NCI-H128 (cell line): ENCODE measurements at regions not wholly inside any gene's neighbourhood (a gene's known extent, or its start where the extent isn't known, plus 50 kb on each side); places are given as distances from the start of the nearest gene placed in this dataset.

ENCODE experiments used
- DNase-seq: peaks from one replicate; lab custom pipeline; 2025; ENCODE audit not compliant: unreplicated experiment; lab: John Stamatoyannopoulos, UW

DNA sequence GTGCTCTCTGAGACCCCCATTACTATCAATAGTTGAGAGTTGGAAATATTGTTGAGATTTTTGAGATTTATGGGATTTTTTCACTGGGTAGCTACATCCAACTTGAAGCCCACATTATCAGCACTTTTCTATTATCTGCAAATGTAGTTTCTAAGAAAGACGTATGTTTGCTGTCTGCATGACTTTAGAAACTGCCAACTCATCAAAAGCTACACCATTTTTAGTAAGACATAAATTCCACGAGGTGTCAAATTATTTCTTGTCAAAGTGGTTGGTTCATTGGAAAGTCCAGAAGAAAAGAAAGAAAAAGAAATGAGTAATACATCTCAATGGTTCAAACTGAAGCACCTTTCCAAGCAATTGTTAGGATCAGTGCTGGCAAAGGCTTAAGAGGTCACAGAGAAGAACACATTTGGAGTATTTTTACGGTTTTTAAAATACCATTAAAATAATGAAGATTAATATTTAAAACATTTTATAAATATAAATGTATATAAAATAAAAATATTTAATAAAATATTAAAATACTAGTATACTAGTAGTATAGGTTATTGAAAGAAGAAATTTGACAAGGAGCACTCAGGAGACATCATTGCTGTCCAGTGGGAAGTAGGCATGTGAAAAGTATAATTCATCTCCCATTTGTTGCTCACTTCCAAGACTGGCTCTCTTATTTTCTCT is 463.5 kb downstream of the TAFA4 start:
- DNase-seq = no peak

DNA sequence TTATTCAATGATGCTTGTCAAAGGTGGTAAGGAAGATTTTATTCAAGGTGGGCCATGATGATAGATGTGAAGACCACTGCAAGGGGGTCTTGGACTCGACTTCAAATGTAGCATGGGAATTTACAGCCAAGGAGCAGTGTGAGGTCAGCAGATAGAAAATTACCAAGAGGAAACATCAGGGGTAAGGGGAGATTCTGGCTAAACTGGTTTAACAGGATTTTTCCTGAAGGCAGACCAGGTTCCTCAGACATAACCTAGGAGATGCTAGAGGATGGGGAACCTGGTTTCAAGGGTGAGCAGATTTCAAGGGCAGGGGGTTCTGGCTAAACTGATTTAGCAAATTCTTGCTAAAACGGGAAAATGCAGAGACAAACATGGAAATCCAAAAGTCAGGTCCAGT is 464.9 kb downstream of the TAFA4 start:
- DNase-seq = no peak

DNA sequence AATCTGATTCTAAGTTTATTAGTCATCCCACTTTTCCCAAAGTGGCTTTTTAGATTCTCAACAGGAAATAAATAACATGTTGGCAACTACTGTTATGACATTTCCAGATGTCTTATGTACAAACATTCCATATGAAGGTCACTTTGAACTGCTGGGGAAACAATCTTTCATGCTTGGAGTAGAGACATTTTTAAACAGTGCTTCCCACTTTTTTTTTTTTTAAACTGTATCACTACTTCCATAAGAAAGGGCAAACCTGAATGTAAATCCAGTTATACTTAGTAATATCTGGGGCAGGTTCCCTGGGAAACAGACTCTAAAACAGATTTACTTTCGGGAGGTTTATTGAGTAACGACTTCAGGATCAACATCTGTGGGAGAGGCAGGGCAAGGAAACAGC is 473.8 kb downstream of the TAFA4 start:
- no peak for DNase-seq

DNA sequence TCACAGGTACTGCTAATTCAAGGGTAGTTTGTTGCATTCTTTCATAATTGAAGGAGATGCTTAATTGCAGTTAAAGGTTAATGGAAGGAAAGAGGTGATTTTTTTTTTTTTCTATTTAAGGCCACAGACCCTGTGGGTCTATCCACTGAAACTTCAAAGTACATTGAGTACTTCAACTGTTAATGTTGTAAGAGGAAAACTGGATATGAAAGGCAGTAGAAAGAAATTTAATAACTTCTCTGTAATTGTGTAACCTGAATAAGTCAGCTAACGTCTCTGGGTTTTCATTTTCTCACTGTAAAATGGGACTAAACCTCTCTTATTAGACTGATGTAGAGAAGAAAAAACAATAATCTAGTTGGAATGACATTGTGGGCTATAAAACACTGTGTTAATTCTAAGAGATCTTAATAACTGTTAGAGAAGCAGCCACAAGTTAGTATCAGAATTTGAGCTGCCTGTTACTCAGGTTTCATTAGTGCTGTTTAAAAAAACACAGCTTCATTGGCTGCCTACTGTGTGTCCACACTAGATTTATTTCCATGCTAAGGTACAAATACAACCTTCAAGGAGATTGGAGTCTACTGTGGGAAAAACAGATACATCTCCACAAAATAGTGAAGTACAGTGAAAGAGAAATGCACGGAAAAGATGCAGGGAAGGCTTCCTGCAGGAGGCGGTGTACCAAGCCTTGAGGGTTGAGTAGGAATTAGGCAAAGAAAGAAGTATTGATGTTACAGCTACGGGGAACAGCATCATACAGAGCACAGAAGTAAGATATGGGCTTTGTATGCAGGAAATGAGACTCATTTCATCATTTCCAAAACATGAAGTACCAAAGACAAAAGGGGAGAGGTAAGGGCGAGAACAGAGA is 483.6 kb downstream of the TAFA4 start:
- no peak for DNase-seq

DNA sequence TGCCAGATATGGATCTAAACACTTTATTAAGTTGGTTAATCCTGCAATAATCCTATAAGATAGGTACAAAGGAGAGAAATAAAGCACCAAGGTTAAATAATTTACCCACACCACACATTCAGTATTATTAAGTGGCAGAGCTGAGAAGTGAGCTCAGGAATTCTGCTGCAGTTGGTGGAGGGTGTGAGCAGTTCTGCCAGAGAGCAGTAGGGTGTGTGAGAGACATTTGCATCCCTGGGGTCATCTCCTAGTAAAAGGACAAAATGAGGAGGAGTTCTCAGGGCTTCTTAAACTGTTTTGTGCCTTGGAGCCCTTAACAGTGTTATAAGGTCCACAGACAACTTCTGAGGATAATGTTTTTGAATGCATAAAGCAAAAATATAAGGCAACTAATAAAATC is 484.5 kb downstream of the TAFA4 start:
- no peak for DNase-seq

DNA sequence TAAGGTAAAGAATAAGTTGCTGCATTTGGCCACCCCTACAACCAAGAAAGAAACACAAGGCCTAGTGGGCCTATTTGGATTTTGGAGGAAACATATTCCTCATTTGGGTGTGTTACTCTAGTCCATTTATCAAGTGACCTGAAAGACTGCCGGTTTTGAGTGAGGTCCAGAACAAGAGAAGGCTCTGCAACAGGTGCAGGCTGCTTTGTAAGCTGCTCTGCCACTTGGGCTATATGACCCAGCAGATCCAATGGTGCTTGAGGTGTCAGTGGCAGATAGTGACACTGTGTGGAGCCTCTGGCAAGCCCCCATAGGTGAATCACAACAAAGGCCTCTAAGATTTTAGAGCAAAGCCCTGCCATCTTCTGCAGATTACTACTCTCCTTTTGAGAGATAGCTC is 491.3 kb downstream of the TAFA4 start:
- no peak for DNase-seq

DNA sequence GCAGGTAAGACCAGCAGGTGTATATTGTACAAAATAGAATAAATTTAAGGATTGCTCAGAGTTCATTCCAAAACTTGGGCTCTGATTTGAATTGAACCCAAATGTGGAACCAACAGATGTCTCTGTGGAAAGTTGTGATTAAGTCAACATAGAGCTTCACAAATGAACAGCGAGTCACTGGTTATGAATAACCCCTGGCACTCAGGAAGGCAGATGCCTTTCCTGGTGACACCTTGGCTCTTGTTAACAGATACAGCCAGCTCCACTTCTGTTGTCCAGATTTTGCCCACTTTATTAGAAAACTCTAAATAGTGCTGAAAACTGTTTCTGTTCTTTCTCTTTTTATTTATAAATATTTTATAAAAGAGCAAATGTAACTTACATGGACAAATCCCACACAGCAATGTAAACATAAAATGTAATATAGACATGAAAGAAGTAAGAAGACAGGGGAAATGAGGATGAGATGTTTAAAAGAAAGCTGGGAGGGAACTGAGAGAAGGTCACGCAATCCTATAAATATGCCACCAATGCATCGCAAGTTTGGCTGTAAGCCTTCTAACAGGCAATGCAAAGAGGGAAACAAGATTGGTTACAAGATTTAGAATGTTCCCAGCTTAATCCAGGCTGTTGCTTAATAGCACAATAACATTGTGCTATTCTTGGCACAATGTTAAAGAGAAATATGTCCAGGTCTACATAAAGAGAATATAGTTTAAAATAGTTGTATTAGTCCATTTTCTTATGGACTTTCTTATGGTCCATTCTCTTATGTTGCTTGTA is 495.5 kb downstream of the TAFA4 start:
- DNase-seq = no peak

DNA sequence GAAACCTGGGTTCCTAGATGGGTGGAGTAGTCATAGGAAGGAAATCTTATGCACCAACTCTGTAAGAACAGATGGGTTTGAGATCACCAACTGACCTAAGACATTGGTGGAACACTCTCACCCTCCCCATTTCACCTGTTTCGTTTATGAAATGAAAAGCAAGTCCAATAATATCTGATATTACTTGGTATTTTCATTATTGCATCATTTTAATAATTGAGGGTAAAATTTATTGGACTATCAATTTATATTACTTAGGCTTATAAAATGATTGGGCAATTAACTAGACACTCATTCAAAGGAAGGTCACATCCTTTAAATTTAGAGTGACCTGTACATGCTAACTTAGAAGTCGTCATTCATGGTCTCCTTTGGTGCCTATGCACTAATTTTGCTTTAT is 503.9 kb downstream of the TAFA4 start:
- DNase-seq = no peak

DNA sequence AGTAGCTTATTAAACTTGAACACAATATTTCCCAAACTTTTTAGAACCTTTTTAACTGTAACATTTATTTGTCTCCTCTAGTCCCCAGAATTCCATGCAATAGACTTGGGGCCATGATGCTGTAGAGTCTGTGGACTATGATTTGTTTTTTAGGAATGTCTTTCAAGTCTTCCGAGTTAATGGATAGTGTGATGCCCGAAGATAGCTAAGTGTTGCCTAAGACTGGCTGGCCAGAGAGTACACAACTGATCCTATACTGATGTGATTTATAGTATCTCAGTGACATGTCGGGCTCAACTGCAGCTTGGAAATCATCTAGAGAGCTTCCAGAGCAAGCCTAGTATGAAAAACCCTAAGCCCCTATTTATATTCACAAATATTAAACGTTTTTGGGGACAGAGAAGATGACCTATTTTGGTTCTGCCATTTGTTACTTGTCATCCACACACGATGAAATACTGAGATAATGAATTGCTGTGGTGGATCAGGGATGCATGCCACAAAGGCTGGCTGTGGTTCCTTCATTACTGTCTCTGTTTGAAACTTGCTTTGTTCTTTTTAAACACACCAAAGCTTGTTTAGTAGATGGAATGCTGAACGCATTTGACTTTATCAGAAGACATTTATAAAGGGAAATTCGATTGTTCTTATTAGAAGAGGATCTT is 507.4 kb downstream of the TAFA4 start:
- DNase-seq = no peak

DNA sequence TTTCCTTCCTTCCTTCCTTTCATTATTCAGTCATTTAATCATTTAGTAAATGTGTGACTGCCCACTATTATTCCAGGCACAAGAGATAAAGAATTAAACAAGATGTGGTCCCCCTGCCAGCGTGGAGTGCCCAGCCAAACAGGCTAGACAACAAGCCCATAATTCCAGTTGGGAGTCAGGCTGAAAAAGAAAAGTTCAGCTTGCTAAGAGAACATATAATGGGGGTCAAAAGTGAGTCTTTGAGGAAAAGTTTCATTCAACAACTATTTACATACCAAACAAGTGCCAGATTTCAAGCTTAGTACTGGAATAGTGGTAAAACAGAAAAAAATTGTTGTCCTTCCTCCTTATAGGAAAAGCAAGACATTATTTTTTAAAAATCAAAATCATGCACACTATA is 523.7 kb downstream of the TAFA4 start:
- no peak for DNase-seq

DNA sequence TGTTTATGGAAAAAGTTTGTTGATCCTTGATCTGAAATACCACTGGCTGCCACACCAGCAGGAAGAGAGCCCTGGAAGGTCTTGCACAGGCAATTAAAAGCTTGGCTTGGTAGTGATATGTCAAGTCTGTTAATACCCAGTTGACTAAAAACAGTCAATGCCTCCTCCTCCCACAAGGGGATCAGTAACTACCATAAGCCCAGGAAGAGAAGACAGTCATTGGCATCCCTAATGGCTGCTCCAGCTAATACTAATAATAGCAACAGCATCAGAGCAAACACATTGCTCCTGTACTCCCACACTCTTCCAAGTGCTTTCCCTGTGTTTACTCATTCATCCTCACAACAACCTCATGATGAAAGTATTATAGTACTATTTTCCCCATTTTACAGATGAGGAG is 528.6 kb downstream of the TAFA4 start:
- no peak for DNase-seq

DNA sequence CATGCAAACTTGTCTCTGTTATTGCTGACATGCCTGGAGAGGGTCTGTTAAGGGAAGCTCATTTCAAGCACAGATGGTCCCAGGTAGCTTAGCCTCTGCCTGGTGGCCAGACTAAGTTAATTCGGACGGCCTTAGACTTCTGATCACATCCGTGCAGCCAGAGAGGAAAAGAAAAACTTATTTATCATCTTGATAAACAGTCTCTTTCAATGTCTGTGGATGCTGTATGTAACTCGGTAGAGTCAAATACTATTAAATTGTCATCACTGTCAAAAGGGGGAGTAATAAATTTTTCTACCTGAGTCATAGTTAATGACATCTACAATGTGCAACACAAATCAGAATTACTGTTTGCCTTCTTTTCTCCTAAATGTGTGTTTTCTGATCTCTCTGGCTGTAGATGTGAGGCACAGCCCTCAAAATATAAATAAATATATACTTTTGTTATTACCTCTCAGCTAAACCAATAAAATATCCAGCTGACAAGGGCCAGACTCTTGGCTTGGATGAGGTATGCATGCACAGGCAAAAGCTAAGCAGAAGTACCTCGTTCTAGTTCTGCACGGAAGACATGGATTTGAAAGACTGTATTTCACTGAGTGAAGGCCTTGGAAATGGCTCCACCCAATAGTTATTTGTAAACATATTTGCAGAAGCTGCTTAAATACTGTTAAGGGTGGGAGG is 530.0 kb downstream of the TAFA4 start:
- no peak for DNase-seq

DNA sequence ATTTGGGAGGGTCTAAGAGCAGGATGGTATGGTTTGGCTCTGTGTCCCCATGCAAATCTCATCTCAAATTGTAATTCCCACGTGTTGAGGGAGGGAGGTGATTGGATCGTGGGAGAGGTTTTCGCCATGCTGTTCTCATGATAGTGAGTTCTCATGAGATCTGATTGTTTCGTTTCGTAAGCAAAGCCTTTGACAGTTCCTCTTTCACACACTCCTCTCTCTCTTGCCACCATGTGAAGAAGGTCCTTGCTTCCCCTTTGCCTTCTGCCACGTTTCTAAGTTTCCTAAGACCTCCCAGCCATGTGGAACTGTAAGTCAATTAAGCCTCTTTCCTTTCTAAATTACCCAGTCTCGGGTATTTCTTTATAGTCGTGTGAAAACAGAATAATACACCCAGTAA is 553.7 kb downstream of the TAFA4 start:
- no peak for DNase-seq

DNA sequence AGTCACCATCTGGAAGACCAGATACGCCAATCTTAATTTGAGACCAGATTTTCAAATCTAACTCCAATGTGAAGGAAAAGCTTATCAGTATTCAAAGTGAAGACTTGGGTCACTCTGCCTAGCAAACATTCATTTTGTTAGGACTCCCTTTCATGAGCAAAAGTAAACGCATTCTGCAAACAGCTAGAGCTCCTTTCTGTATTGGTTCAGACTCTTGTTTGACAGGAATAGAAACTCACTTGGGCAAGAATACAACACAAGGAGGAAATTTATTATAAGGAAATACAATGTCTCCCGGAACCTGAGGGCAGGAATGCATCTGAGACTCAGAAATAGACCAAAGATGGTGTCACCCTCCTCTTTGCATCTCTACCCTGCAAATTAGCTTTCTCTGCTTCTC is 558.6 kb downstream of the TAFA4 start:
- no peak for DNase-seq

DNA sequence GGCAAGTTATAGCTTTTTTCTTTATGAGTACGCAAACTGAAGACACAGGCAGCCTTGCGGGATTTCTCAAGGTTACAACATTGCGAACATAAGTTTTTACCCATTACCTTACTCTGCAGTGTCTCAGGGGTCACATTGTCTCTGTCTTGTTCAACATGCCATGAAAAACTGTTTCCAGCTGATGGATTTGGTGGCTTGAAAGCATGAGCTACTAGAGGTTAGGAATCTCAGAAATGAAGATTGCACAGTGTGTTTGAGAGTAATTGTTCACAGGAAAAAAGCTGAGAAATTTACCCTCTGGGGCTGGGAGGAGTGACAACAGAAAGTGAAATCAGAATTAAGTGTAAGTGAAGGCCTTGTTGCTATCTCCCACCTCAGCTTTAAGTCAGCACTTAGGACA is 568.6 kb downstream of the TAFA4 start:
- DNase-seq = no peak

DNA sequence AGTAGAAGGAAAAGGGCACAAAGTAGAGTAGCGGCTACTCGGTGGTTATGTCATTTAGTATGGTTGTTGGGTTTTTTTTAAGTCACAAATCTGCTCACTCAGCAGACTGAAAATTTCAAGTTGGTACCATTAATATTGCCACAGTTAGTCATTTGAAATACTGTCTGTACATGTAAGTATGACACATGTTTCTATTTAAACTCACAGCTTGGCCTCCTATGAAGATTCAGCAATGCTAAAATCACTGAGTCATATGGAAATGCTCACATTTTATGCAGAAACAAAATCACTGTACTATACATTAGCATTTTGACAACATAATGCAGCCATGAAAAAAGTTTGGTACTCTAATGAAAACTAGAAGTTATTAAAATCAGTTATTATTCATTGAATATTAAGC is 571.9 kb downstream of the TAFA4 start:
- DNase-seq = no peak

DNA sequence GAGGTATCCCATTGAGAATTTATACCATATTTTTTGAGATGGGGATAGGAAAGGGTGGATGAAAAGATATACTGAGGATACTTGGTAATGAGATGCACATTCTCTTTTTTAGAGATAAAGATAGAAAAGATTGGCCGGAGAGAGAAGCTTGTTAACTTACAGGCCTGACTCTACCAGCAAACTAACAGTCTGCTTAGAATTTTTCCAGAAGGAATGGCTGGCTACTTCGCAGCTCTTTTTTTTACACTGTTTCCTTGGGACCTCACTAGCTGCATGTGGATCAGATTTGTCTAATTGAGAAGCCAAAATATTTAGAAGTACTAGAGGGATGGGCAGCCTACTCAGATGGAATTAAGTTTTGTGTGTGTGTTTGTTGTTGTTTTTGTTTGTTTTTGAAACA is 586.6 kb downstream of the TAFA4 start:
- no peak for DNase-seq

DNA sequence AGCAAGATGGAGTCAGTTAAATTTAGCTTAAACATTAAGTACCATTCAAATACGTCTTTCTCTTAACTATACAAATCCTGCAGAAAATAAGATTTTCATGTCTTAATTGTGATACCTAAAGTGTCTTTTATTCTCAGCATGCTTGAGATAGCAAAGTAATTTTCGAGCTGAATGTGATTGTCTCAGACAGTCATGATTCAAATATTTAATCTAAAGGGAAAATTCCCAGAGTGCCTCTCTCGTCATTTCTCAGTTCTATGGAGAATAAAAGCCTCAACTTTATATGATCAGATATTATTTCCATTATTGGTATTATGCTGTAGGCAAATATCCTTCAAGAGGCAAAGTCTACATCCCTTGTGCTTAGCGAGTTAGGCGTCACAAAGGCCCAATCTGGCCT is 589.9 kb downstream of the TAFA4 start:
- no peak for DNase-seq

DNA sequence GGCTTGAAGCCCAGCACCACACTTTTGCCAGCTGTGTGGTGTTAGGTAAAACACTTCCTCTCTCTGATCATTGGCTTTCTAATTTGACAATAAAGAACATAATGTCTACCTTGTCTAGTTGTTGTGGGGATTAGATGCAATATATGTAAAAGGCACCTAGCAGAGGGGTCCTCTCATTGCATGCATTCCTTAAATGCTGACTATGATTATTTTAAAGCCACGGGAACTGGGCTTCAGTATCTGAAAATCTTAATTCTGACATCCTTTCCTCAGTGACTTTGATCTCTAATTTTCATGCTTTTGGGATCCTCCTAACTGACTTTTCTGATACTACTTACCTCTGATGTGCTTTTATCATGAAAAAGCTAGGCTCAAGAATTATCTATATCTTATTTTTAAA is 596.3 kb downstream of the TAFA4 start:
- no peak for DNase-seq

DNA sequence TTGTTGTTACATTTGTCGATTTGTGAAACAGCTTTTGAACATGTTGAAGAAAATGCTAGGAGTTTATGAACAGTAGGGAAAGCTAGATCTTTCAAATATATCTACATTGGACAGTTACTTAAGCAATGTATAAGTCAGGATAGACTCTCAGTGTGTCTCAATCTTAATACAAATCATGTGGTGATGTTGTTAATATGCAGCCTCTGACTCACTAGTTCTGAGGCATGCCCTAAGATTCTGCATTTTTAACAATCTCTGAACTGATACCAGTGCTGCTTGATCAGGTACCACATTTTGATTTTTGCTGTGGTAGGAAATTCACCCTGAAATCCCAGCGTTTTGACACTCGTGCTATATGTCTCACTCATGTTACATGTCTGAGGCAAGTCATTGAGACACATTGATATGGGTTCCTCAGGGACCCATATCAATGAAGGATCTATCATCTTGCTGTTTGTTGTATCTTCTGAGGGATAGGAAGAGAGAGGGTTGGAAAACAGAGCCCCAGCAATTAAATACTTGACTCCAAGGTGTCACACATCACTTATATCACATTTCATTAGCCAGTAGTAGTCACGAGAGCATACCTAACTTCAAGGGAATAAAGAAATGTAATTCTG is 597.9 kb downstream of the TAFA4 start:
- DNase-seq = no peak
